C4-2B (cell line): ENCODE measurements at regions not wholly inside any gene's neighbourhood (a gene's known extent, or its start where the extent isn't known, plus 50 kb on each side); places are given as distances from the start of the nearest gene placed in this dataset.

ENCODE experiments used
- CTCF ChIP-seq: fragments of 450-650 bp; conservative IDR thresholded peaks from 2 replicates; pipeline ENCODE4 v1.5.1; 2017; ENCODE audit warnings: mild to moderate bottlenecking
- ZFX ChIP-seq: fragments of 450-650 bp; IDR thresholded peaks from 2 replicates; pipeline ENCODE4 v1.6.1; 2017

DNA sequence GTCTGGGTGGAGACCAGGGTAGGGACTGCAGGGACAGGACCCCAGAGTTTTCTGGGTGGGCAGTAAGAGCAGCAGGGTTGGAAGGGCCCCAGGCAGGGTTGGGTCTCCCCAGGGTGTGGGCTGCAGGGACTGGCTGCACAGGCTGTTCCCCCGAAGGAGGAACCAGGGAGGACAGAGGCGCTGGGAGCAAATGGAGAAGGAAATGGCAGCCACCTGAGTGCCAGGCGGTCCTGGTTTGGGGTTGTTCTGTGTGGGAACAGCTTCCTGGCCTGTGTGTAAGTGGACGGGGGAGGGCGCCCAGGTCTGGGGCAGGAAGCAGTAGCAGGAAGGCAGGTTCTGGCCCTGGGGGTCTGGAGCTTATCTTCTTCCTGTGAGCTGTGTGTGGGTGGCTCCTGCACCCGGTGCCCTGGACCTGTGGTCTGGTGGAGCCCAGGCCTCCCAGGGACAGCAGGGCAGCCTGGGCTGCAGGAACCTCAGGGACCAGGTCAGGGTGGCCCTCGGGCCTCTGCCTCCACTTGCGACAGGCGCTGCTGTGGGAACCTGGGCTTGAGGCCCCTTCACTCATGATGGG is 372.8 kb downstream of the TMEM121 start:
- TF ChIP-seq CTCF (no peak), ZFX (no peak)
